ENCODE measurements at regions not wholly inside any gene's neighbourhood (a gene's known extent, or its start where the extent isn't known, plus 50 kb on each side); places are given as distances from the start of the nearest gene placed in this dataset.

DNA sequence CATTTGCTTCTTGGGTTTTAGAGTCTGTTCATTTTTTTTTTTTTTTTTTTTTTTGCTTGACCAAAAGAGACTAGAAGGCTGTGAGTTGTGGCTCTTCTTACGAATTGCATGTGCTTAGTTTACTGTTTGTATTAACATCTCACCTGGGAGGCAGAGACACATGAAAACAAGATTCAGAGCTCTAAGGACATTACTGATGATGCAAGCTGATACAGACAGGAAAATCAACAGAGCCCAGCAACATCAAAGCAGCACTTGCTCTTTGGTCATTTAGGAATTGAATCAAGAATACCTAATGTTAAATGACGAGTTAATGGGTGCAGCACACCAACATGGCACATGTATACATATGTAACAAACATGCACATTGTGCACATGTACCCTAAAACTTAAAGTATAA, 55.7 kb upstream of the HS3ST5 start (continued):
- TF ChIP-seq RBM39 (IDR thresholded peaks at IDR 0.05; ENCODE audit: low read depth, low read length, poor library complexity, severe bottlenecking) = no peak
- TF ChIP-seq GPN1 (CRISPR knock-in tag; IDR thresholded peaks at IDR 0.05; ENCODE audit: borderline replicate concordance) = no peak
- no peak for TF ChIP-seq ZNF160 (CRISPR knock-in tag; IDR thresholded peaks at IDR 0.05)
- TF ChIP-seq, protein P1, sequence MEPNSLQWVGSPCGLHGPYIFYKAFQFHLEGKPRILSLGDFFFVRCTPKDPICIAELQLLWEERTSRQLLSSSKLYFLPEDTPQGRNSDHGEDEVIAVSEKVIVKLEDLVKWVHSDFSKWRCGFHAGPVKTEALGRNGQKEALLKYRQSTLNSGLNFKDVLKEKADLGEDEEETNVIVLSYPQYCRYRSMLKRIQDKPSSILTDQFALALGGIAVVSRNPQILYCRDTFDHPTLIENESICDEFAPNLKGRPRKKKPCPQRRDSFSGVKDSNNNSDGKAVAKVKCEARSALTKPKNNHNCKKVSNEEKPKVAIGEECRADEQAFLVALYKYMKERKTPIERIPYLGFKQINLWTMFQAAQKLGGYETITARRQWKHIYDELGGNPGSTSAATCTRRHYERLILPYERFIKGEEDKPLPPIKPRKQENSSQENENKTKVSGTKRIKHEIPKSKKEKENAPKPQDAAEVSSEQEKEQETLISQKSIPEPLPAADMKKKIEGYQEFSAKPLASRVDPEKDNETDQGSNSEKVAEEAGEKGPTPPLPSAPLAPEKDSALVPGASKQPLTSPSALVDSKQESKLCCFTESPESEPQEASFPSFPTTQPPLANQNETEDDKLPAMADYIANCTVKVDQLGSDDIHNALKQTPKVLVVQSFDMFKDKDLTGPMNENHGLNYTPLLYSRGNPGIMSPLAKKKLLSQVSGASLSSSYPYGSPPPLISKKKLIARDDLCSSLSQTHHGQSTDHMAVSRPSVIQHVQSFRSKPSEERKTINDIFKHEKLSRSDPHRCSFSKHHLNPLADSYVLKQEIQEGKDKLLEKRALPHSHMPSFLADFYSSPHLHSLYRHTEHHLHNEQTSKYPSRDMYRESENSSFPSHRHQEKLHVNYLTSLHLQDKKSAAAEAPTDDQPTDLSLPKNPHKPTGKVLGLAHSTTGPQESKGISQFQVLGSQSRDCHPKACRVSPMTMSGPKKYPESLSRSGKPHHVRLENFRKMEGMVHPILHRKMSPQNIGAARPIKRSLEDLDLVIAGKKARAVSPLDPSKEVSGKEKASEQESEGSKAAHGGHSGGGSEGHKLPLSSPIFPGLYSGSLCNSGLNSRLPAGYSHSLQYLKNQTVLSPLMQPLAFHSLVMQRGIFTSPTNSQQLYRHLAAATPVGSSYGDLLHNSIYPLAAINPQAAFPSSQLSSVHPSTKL (CRISPR knock-in tag; IDR thresholded peaks at IDR 0.05) = peak; percentile 68
- peak; percentile 64 for TF ChIP-seq FOXA3 (CRISPR knock-in tag; IDR thresholded peaks at IDR 0.05)
- no peak for TF ChIP-seq ZNF598 (CRISPR knock-in tag; IDR thresholded peaks at IDR 0.05; ENCODE audit: borderline replicate concordance)
- no peak for TF ChIP-seq EHMT2 (IDR thresholded peaks at IDR 0.05; ENCODE audit: borderline replicate concordance, low read depth, low read length)
- TF ChIP-seq ZNF17 (CRISPR knock-in tag; IDR thresholded peaks at IDR 0.05) = no peak
- TF ChIP-seq ZNF367 (CRISPR knock-in tag; IDR thresholded peaks at IDR 0.05; ENCODE audit: borderline replicate concordance) = no peak
- no peak for TF ChIP-seq STAT5B (CRISPR knock-in tag; IDR thresholded peaks at IDR 0.05)
- TF ChIP-seq FOXK1 (CRISPR knock-in tag; IDR thresholded peaks at IDR 0.05; ENCODE audit: borderline replicate concordance, low read depth) = peak; percentile 46; the same call in 1 of the 2 replicates
- TF ChIP-seq KDM1A (CRISPR knock-in tag; IDR thresholded peaks at IDR 0.05) = no peak
- TF ChIP-seq, protein P2, sequence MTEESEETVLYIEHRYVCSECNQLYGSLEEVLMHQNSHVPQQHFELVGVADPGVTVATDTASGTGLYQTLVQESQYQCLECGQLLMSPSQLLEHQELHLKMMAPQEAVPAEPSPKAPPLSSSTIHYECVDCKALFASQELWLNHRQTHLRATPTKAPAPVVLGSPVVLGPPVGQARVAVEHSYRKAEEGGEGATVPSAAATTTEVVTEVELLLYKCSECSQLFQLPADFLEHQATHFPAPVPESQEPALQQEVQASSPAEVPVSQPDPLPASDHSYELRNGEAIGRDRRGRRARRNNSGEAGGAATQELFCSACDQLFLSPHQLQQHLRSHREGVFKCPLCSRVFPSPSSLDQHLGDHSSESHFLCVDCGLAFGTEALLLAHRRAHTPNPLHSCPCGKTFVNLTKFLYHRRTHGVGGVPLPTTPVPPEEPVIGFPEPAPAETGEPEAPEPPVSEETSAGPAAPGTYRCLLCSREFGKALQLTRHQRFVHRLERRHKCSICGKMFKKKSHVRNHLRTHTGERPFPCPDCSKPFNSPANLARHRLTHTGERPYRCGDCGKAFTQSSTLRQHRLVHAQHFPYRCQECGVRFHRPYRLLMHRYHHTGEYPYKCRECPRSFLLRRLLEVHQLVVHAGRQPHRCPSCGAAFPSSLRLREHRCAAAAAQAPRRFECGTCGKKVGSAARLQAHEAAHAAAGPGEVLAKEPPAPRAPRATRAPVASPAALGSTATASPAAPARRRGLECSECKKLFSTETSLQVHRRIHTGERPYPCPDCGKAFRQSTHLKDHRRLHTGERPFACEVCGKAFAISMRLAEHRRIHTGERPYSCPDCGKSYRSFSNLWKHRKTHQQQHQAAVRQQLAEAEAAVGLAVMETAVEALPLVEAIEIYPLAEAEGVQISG (CRISPR knock-in tag; IDR thresholded peaks at IDR 0.05) = no peak
- TF ChIP-seq RBM22 (optimal IDR thresholded peaks at IDR 0.05; ENCODE audit: low read length) = no peak
- no peak for TF ChIP-seq NCOA5 (CRISPR knock-in tag; IDR thresholded peaks at IDR 0.05)
- no peak for TF ChIP-seq ZNF773 (CRISPR knock-in tag; IDR thresholded peaks at IDR 0.05; ENCODE audit: borderline replicate concordance)
- TF ChIP-seq, protein P3, sequence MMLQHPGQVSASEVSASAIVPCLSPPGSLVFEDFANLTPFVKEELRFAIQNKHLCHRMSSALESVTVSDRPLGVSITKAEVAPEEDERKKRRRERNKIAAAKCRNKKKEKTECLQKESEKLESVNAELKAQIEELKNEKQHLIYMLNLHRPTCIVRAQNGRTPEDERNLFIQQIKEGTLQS (CRISPR knock-in tag; IDR thresholded peaks at IDR 0.05) = peak; percentile 64
- no peak for TF ChIP-seq ZNF547 (CRISPR knock-in tag; IDR thresholded peaks at IDR 0.05)
- TF ChIP-seq, protein P4, sequence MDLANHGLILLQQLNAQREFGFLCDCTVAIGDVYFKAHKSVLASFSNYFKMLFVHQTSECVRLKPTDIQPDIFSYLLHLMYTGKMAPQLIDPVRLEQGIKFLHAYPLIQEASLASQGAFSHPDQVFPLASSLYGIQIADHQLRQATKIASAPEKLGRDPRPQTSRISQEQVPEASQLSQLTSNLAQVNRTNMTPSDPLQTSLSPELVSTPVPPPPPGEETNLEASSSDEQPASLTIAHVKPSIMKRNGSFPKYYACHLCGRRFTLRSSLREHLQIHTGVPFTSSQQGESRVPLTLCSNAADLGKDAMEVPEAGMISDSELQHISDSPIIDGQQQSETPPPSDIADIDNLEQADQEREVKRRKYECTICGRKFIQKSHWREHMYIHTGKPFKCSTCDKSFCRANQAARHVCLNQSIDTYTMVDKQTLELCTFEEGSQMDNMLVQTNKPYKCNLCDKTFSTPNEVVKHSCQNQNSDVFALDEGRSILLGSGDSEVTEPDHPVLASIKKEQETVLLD (CRISPR knock-in tag; IDR thresholded peaks at IDR 0.05; ENCODE audit: low read depth) = no peak
- TF ChIP-seq, protein P5, sequence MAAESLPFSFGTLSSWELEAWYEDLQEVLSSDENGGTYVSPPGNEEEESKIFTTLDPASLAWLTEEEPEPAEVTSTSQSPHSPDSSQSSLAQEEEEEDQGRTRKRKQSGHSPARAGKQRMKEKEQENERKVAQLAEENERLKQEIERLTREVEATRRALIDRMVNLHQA (CRISPR knock-in tag; IDR thresholded peaks at IDR 0.05) = no peak
- 0 out of 2 replicates have a peak, but pooled peaks have one; percentile 24 for TF ChIP-seq GATAD2A (CRISPR knock-in tag; IDR thresholded peaks at IDR 0.05)
- TF ChIP-seq CEBPB (IDR thresholded peaks at IDR 0.05; ENCODE audit: borderline replicate concordance, low read depth, low read length) = peak; percentile 65; the same call in 1 of the 2 replicates
- no peak for TF ChIP-seq ZNF253 (CRISPR knock-in tag; IDR thresholded peaks at IDR 0.05; ENCODE audit: borderline replicate concordance)
- TF ChIP-seq EZH2 (conservative IDR thresholded peaks at IDR 0.05; ENCODE audit: low read depth, low read length) = no peak

Data from HepG2 (cell line).